ENCODE measurements at regions not wholly inside any gene's neighbourhood (a gene's known extent, or its start where the extent isn't known, plus 50 kb on each side); places are given as distances from the start of the nearest gene placed in this dataset.

DNA sequence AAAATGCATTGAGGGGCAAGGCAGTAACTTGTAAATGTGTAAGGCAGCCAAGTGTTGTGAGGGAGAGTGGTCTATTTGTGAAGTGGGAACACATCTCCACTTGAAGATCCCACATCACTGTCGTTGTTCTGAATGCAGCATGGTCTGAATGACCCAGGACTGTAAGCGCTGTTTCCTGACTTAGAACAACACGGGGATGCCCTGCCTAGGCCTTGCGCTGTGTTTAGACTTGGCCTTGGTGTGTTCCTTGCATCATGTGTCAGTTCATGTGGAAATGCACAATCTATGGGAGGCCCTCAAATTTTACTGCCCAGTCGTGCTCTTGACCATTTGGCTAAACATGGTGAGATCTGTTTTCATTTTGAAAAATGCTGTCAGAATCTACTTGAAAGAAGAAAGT lies 205.1 kb downstream of the SOX11 start:
- 77 to 89% (median 83%) methylated on average over 5 of the region's 5 CpGs for WGBS, 5 donors

DNA sequence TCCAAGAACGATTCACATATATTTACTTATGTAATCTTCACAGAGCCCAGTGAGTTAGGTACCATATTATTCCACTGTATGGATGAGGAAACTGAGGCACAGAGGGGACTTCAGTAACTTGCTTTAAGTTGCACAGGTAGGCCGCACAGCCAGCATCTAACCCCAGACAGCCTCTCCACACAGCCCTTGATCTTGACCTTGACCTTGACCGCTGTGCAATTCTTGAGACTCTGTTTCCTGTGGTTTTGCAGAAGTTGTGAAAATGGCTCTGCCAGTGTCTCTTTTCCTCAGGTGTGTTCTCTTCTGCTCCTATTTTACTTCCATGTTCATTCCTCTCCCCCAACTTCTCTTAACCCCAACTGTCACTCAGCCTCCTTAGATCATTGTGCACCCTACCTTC lies 206.5 kb downstream of the SOX11 start:
- WGBS, 5 donors = 69 to 88% (median 81%) methylated on average over 3 of the region's 3 CpGs
- H3K4me1 ChIP-seq = no peaks in the 10 kb centered on the region
- DNase-seq = no peak
- H3K4me3 ChIP-seq = no peak overlapping the region
- H3K27me3 ChIP-seq (replicated peaks in 1 of 7) = no peaks in the 10 kb centered on the region
- no peak overlapping the region for H3K27ac ChIP-seq
- TF ChIP-seq POLR2AphosphoS5 (IDR thresholded peaks at IDR 0.05) (no peak), POLR2A (IDR thresholded peaks at IDR 0.05) (no peak)
- TF ChIP-seq, protein P1, sequence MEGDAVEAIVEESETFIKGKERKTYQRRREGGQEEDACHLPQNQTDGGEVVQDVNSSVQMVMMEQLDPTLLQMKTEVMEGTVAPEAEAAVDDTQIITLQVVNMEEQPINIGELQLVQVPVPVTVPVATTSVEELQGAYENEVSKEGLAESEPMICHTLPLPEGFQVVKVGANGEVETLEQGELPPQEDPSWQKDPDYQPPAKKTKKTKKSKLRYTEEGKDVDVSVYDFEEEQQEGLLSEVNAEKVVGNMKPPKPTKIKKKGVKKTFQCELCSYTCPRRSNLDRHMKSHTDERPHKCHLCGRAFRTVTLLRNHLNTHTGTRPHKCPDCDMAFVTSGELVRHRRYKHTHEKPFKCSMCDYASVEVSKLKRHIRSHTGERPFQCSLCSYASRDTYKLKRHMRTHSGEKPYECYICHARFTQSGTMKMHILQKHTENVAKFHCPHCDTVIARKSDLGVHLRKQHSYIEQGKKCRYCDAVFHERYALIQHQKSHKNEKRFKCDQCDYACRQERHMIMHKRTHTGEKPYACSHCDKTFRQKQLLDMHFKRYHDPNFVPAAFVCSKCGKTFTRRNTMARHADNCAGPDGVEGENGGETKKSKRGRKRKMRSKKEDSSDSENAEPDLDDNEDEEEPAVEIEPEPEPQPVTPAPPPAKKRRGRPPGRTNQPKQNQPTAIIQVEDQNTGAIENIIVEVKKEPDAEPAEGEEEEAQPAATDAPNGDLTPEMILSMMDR (IDR thresholded peaks at IDR 0.05 in 8 of 11, conservative IDR thresholded peaks at IDR 0.05 in 3 of 11) = no peak
- intact Hi-C loops (cut with DNase I; ENCODE audit: low total_unique reads) = no loop called here
- no peaks in the 10 kb centered on the region for H3K9me3 ChIP-seq
- H3K36me3 ChIP-seq = no peaks in the 10 kb centered on the region

More for the DNA sequence above, 205.1 kb downstream of the SOX11 start:
- no peak for DNase-seq
- no peaks in the 10 kb centered on the region for H3K9me3 ChIP-seq
- H3K36me3 ChIP-seq = no peaks in the 10 kb centered on the region
- TF ChIP-seq POLR2A (IDR thresholded peaks at IDR 0.05) (no peak), POLR2AphosphoS5 (IDR thresholded peaks at IDR 0.05) (no peak)
- TF ChIP-seq, protein P1 (IDR thresholded peaks at IDR 0.05 in 8 of 11, conservative IDR thresholded peaks at IDR 0.05 in 3 of 11) = no peak
- intact Hi-C loops (cut with DNase I; ENCODE audit: low total_unique reads) = no loop called here
- H3K27me3 ChIP-seq (replicated peaks in 1 of 7) = no peaks in the 10 kb centered on the region
- no peaks in the 10 kb centered on the region for H3K4me1 ChIP-seq
- H3K27ac ChIP-seq = no peak overlapping the region
- no peak overlapping the region for H3K4me3 ChIP-seq

DNA sequence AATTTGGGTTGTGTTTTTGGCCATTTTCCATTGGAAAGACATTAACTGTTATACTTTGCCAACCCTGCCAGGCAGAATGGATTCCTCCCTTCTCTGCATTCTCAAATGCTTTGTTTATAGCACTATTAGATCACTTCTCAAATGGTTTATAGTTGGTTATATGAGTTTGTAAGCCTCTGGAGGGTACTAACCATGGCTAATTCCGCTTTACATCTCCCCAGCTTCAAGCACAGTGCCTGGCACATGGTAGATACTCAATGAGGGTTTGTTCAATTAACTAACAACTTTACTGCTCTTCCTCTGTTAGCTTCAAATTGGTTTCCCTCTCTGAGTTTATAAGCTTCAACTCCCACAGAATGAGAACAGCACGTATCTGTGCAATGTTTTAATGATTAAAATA lies 213.5 kb downstream of the SOX11 start:
- Histone ChIP-seq H3K4me1 (no peaks in the 10 kb centered on the region), H3K27ac (no peak overlapping the region), H3K27me3 (replicated peaks in 1 of 7) (no peaks in the 10 kb centered on the region), H3K9me3 (no peaks in the 10 kb centered on the region), H3K4me3 (no peak overlapping the region), H3K36me3 (no peaks in the 10 kb centered on the region)
- TF ChIP-seq POLR2A (IDR thresholded peaks at IDR 0.05) (no peak), POLR2AphosphoS5 (IDR thresholded peaks at IDR 0.05) (no peak)
- TF ChIP-seq, protein P1 (IDR thresholded peaks at IDR 0.05 in 8 of 11, conservative IDR thresholded peaks at IDR 0.05 in 3 of 11) = no peak
- intact Hi-C loops (cut with DNase I; ENCODE audit: low total_unique reads) = no loop called here
- no peak for DNase-seq
- 60 to 69% (median 65%) methylated on average over 2 of the region's 2 CpGs for WGBS, 5 donors

DNA sequence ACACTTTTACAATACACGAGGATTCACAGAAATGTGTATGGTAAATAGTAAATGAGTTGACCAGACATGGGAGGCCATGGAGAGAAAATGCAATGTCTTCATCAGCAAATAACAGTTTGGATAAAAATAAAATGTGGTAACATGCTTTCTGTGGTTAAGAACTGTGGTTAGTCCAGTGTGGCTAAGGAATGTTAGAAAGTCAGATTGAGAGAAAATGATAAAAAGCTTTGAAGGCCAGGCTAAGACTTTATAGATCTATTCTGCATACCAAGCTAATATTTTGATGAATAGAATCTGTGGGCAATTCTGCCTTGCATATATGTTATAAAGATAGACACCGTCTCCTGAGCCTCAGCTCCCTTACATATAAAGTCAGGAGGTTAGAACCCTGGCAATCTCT lies 215.9 kb downstream of the SOX11 start:
- no peaks in the 10 kb centered on the region for H3K27me3 ChIP-seq (replicated peaks in 1 of 7)
- H3K36me3 ChIP-seq = no peaks in the 10 kb centered on the region
- WGBS, 5 donors = 67 to 93% (median 87%) methylated on average over 2 of the region's 2 CpGs
- no peaks in the 10 kb centered on the region for H3K9me3 ChIP-seq
- no peak overlapping the region for H3K27ac ChIP-seq
- H3K4me3 ChIP-seq = no peak overlapping the region
- H3K4me1 ChIP-seq = no peaks in the 10 kb centered on the region
- DNase-seq = no peak
- intact Hi-C loops (cut with DNase I; ENCODE audit: low total_unique reads) = no loop called here
- TF ChIP-seq, protein P1 (IDR thresholded peaks at IDR 0.05 in 8 of 11, conservative IDR thresholded peaks at IDR 0.05 in 3 of 11) = no peak
- TF ChIP-seq POLR2A (IDR thresholded peaks at IDR 0.05) (no peak), POLR2AphosphoS5 (IDR thresholded peaks at IDR 0.05) (no peak)

Measured in spleen (tissue), 11 donors.